ENCODE measurements at regions not wholly inside any gene's neighbourhood (a gene's known extent, or its start where the extent isn't known, plus 50 kb on each side); places are given as distances from the start of the nearest gene placed in this dataset.

GRCh38 chr6:74690365-74690764 is 515.5 kb downstream of the COL12A1 start:
- in situ Hi-C loops (cut with MboI): no loop called here
- TF ChIP-seq TAF9B (IDR thresholded peaks at IDR 0.05; ENCODE audit: partially characterized antibody) (no peak), ARID1B (IDR thresholded peaks at IDR 0.05) (no peak), RBFOX2 (IDR thresholded peaks at IDR 0.05; ENCODE audit: low read depth, low read length) (no peak), PTBP1 (IDR thresholded peaks at IDR 0.05; ENCODE audit: low read depth, low read length) (no peak), HOXB6 (CRISPR knock-in tag; IDR thresholded peaks at IDR 0.05; ENCODE audit: borderline replicate concordance) (no peak)

GRCh38 chr6:74689601-74690000 is 516.3 kb downstream of the COL12A1 start:
- FAIRE-seq: no peak
- Histone ChIP-seq H3K4me2 (ENCODE audit: insufficient read depth, low read length) (no peak overlapping the region), H3K9me1 (ENCODE audit: control insufficient read depth, insufficient read depth, low read length) (no peaks in the 10 kb centered on the region), H4K20me1 (replicated peaks; ENCODE audit: control insufficient read depth, insufficient read depth, low read length) (no peaks in the 10 kb centered on the region), H3K27ac (ENCODE audit: extremely low read depth, low read depth, low read length) (no peak overlapping the region), H3K79me2 (ENCODE audit: control insufficient read depth, insufficient read depth, low read length) (no peaks in the 10 kb centered on the region), H3K9me3 (replicated peaks; ENCODE audit: control insufficient read depth, insufficient read depth, low read depth, low read length) (no peaks in the 10 kb centered on the region), H3K9ac (ENCODE audit: insufficient read depth in 1 of 2, low read depth in 2 of 2, low read length in 2 of 2) (no peak overlapping the region), H3K36me3 (ENCODE audit: control insufficient read depth, insufficient read depth, low read length) (no peaks in the 10 kb centered on the region), H3K4me1 (replicated peaks in 1 of 2; ENCODE audit: control insufficient read depth in 2 of 2, insufficient read depth in 2 of 2, low read length in 2 of 2) (no peaks in the 10 kb centered on the region), H2AFZ (ENCODE audit: low read depth, low read length) (no peak overlapping the region), H3K27me3 (ENCODE audit: control insufficient read depth in 2 of 2, insufficient read depth in 2 of 2, low read length in 2 of 2) (no peaks in the 10 kb centered on the region), H3K4me3 (no peak overlapping the region)
- intact Hi-C loops (cut with micrococcal nuclease) (no loop called here), in situ Hi-C loops (cut with MboI) (no loop called here)
- BruUV-seq (replicated peaks): no TSS peak
- CTCF ChIA-PET (ENCODE audit: low intra/inter-chr PET ratio): no interaction called here
- DNase-seq (ENCODE audit: extremely low read depth in 1 of 4, low spot score in 3 of 4): no peak
- POLR2A ChIA-PET: no interaction called here
- WGBS (ENCODE audit: insufficient coverage, low coverage, missing lambda C conversion rate): 0% methylated on average over 2 of the region's 2 CpGs
- TF ChIP-seq CBX2 (IDR thresholded peaks at IDR 0.05; ENCODE audit: insufficient read depth, low read length, poor library complexity, severe bottlenecking): no peak
- ATAC-seq: no peak

More at GRCh38 chr6:74690365-74690764, 515.5 kb downstream of the COL12A1 start:
- DNase-seq (ENCODE audit: extremely low read depth in 1 of 4, low spot score in 3 of 4) (no peak), FAIRE-seq (no peak), ATAC-seq (no peak)
- ChIA-PET POLR2A (no interaction called here), CTCF (ENCODE audit: low intra/inter-chr PET ratio) (no interaction called here)
- Histone ChIP-seq H3K36me3 (ENCODE audit: control insufficient read depth, insufficient read depth, low read length) (no peaks in the 10 kb centered on the region), H3K79me2 (ENCODE audit: control insufficient read depth, insufficient read depth, low read length) (no peaks in the 10 kb centered on the region), H3K27me3 (ENCODE audit: control insufficient read depth in 2 of 2, insufficient read depth in 2 of 2, low read length in 2 of 2) (no peaks in the 10 kb centered on the region), H2AFZ (ENCODE audit: low read depth, low read length) (no peak overlapping the region), H4K20me1 (replicated peaks; ENCODE audit: control insufficient read depth, insufficient read depth, low read length) (no peaks in the 10 kb centered on the region), H3K27ac (ENCODE audit: extremely low read depth, low read depth, low read length) (no peak overlapping the region), H3K9me1 (ENCODE audit: control insufficient read depth, insufficient read depth, low read length) (no peaks in the 10 kb centered on the region), H3K4me3 (no peak overlapping the region), H3K4me1 (replicated peaks in 1 of 2; ENCODE audit: control insufficient read depth in 2 of 2, insufficient read depth in 2 of 2, low read length in 2 of 2) (no peaks in the 10 kb centered on the region), H3K4me2 (ENCODE audit: insufficient read depth, low read length) (no peak overlapping the region), H3K9ac (ENCODE audit: insufficient read depth in 1 of 2, low read depth in 2 of 2, low read length in 2 of 2) (no peak overlapping the region), H3K9me3 (replicated peaks; ENCODE audit: control insufficient read depth, insufficient read depth, low read depth, low read length) (no peaks in the 10 kb centered on the region)
- WGBS (ENCODE audit: insufficient coverage, low coverage, missing lambda C conversion rate): 0% methylated on average over 2 of the region's 2 CpGs
- intact Hi-C loops (cut with micrococcal nuclease): no loop called here
- BruUV-seq (replicated peaks): no TSS peak

All from K562 (cell line).